Caco-2 (cell line): ENCODE measurements at regions not wholly inside any gene's neighbourhood (a gene's known extent, or its start where the extent isn't known, plus 50 kb on each side); places are given as distances from the start of the nearest gene placed in this dataset.

Experiments
- BruUV-seq: library from RNA; stranded (reverse); fragments of 400-500 nt; replicated peaks from 2 replicates; lab custom pipeline; 2021; lab: Mats Ljungman, UMichigan
- CTCF ChIA-PET: fragments of 300-600 bp; sonication (Branson Sonifier 250); formaldehyde crosslinking; loops from one replicate; lab custom pipeline; 2022; ENCODE audit warnings: antibody characterized with exemption; lab: Charles Lee
- POLR2A ChIA-PET: fragments of 300-600 bp; sonication (Branson Sonifier 250); formaldehyde crosslinking; loops from one replicate; lab custom pipeline; 2022; ENCODE audit warnings: antibody characterized with exemption; lab: Charles Lee
- DNase-seq, 2 experiments: peaks; one replicate each; pipeline versions ENCODE4 v3.0.0 to v3.0.0-alpha.2; 2020 to 2022
- H3K27me3 ChIP-seq: replicated peaks from 2 replicates; pipeline ENCODE4 v1.6.0; 2011; ENCODE audit warnings: low read length; ENCODE audit not compliant: control insufficient read depth, insufficient read depth
- H3K36me3 ChIP-seq: 2 replicates; pipeline ENCODE4 v1.5.1; 2011; ENCODE audit warnings: low read length; ENCODE audit not compliant: control insufficient read depth, insufficient read depth
- H3K4me1 ChIP-seq: fragments of 250-450 bp; sonication (Bioruptor Pico); 2 replicates; pipeline ENCODE4 v1.5.1; 2020; ENCODE audit warnings: mild to moderate bottlenecking
- H3K4me3 ChIP-seq: 2 replicates; pipeline ENCODE4 v1.5.1; 2011; ENCODE audit warnings: low read depth, mild to moderate bottlenecking, control low read depth, low read length
- H3K9me3 ChIP-seq: fragments of 250-450 bp; sonication (Bioruptor Pico); 2 replicates; pipeline ENCODE4 v1.5.1; 2020; ENCODE audit warnings: mild to moderate bottlenecking, moderate library complexity
- H3K27ac Mint-ChIP-seq: one replicate; pipeline ENCODE4 v1.8.0; 2022; ENCODE audit warnings: mixed read lengths; ENCODE audit not compliant: unreplicated experiment
- H3K27me3 Mint-ChIP-seq: one replicate; pipeline ENCODE4 v1.8.0; 2022; ENCODE audit warnings: mixed read lengths; ENCODE audit not compliant: insufficient read depth, unreplicated experiment
- H3K36me3 Mint-ChIP-seq: one replicate; pipeline ENCODE4 v1.8.0; 2022; ENCODE audit warnings: mild to moderate bottlenecking, mixed read lengths; ENCODE audit not compliant: insufficient read depth, unreplicated experiment
- H3K4me1 Mint-ChIP-seq: one replicate; pipeline ENCODE4 v1.8.0; 2022; ENCODE audit warnings: low read depth, mixed read lengths; ENCODE audit not compliant: unreplicated experiment
- H3K4me3 Mint-ChIP-seq: one replicate; pipeline ENCODE4 v1.8.0; 2022; ENCODE audit warnings: mild to moderate bottlenecking, moderate library complexity, mixed read lengths; ENCODE audit not compliant: unreplicated experiment
- H3K9me3 Mint-ChIP-seq: one replicate; pipeline ENCODE4 v1.8.0; 2022; ENCODE audit warnings: mixed read lengths; ENCODE audit not compliant: unreplicated experiment
- intact Hi-C: fragments of 100-400 bp; cut with micrococcal nuclease; formaldehyde crosslinking; loops from one replicate; pipeline ENCODE4 v1.10.0; 2022; ENCODE audit not compliant: unreplicated experiment
- TF ChIP-seq, protein P1 (sequence below), 2 experiments: fragments of 200-600 bp in 1 of 2; IDR thresholded peaks; 1 replicate in 1 of 2; 2 replicates in 1 of 2; pipeline versions ENCODE4 v1.5.1 to v1.8.0; 2011 to 2022; ENCODE audit warnings: antibody characterized with exemption in 1 of 2, control low read depth in 1 of 2, inconsistent platforms in 1 of 2, low read depth in 1 of 2, low read length in 1 of 2, mild to moderate bottlenecking in 1 of 2, moderate library complexity in 1 of 2; ENCODE audit not compliant: insufficient read depth in 1 of 2, severe bottlenecking in 1 of 2, unreplicated experiment in 1 of 2

DNA sequence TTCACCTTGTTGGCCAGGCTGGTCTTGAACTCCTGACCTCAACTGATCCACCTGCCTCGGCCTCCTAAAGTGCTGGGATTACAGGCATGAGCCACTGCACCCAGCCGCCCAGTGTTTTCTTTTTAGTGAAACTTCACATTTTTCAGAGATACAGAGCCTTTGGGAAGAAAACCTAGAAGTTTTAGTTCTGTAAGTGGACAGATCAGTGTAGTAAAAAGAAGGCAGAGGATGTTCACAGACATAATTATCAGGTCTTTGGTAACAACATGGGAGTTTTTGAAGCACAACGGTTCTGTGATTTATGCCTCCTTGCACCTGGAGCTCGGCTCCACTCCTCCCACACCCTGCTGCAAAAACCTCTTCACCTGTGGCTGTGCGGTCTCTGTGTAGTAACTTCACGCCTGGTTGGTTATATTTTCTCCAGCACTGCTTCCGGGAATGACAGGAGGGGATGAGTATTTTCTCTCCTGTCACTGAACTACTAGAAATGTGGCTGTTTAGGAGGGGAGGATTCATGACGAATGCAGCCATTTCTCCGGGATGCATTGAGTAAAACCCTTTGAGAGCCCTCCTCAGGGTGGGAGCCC, 67.0 kb downstream of the ARF6 start:
- Mint-ChIP-seq H3K9me3 (no peaks in the 10 kb centered on the region), H3K27ac (no peak overlapping the region), H3K4me1 (peaks cover 30% of the 10 kb centered on the region), H3K36me3 (peaks cover 3% of the 10 kb centered on the region), H3K27me3 (no peaks in the 10 kb centered on the region), H3K4me3 (no peak overlapping the region)
- Histone ChIP-seq H3K36me3 (no peaks in the 10 kb centered on the region), H3K27me3 (no peaks in the 10 kb centered on the region), H3K4me3 (no peak overlapping the region), H3K9me3 (no peaks in the 10 kb centered on the region), H3K4me1 (peaks cover 23% of the 10 kb centered on the region)
- ChIA-PET CTCF (interaction anchor here (0.6 kb wide), 1 partner anchor 378 kb away, joined by 9 read pairs; no protein-coding TSS in a partner anchor), POLR2A (no interaction called here)
- no TSS peak for BruUV-seq
- TF ChIP-seq, protein P1, sequence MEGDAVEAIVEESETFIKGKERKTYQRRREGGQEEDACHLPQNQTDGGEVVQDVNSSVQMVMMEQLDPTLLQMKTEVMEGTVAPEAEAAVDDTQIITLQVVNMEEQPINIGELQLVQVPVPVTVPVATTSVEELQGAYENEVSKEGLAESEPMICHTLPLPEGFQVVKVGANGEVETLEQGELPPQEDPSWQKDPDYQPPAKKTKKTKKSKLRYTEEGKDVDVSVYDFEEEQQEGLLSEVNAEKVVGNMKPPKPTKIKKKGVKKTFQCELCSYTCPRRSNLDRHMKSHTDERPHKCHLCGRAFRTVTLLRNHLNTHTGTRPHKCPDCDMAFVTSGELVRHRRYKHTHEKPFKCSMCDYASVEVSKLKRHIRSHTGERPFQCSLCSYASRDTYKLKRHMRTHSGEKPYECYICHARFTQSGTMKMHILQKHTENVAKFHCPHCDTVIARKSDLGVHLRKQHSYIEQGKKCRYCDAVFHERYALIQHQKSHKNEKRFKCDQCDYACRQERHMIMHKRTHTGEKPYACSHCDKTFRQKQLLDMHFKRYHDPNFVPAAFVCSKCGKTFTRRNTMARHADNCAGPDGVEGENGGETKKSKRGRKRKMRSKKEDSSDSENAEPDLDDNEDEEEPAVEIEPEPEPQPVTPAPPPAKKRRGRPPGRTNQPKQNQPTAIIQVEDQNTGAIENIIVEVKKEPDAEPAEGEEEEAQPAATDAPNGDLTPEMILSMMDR (IDR thresholded peaks at IDR 0.05; ENCODE audit: insufficient read depth in 1 of 2, low read depth in 1 of 2, low read length in 1 of 2, severe bottlenecking in 1 of 2, unreplicated experiment in 1 of 2), result no peak
- intact Hi-C loops, result no loop called here
- no peak for DNase-seq

DNA sequence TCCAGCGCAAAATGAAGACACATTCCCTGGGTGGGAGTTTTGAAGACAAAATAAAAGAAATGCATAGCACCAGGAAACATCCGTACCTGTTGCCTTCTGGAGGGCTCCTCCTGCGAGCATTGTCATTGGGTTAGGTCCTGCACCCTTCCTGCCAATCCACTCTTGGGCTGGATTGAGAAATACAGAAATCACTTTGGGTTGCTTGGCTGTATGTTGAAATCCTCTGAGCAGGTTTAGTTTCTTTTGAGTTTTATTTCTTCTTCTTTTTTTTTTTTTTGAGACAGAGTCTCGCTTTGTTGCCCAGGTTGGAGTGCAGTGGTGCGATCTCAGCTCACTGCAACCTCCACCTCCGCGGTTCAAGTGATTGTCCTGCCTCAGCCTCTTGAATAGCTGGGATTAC, 67.6 kb downstream of the ARF6 start:
- H3K27me3 Mint-ChIP-seq, result no peaks in the 10 kb centered on the region
- no peak for DNase-seq
- no peaks in the 10 kb centered on the region for H3K27me3 ChIP-seq
- ChIA-PET POLR2A (no interaction called here), CTCF (no interaction called here)
- H3K4me3 Mint-ChIP-seq, result no peak overlapping the region
- no peak overlapping the region for H3K27ac Mint-ChIP-seq
- H3K9me3 Mint-ChIP-seq, result no peaks in the 10 kb centered on the region
- TF ChIP-seq, protein P1 (IDR thresholded peaks at IDR 0.05; ENCODE audit: insufficient read depth in 1 of 2, low read depth in 1 of 2, low read length in 1 of 2, severe bottlenecking in 1 of 2, unreplicated experiment in 1 of 2), result no peak
- peaks cover 33% of the 10 kb centered on the region for H3K4me1 Mint-ChIP-seq
- H3K4me3 ChIP-seq, result no peak overlapping the region
- H3K36me3 ChIP-seq, result no peaks in the 10 kb centered on the region
- no TSS peak for BruUV-seq
- intact Hi-C loops, result no loop called here
- peaks cover 5% of the 10 kb centered on the region for H3K36me3 Mint-ChIP-seq
- no peaks in the 10 kb centered on the region for H3K9me3 ChIP-seq
- peaks cover 29% of the 10 kb centered on the region for H3K4me1 ChIP-seq

DNA sequence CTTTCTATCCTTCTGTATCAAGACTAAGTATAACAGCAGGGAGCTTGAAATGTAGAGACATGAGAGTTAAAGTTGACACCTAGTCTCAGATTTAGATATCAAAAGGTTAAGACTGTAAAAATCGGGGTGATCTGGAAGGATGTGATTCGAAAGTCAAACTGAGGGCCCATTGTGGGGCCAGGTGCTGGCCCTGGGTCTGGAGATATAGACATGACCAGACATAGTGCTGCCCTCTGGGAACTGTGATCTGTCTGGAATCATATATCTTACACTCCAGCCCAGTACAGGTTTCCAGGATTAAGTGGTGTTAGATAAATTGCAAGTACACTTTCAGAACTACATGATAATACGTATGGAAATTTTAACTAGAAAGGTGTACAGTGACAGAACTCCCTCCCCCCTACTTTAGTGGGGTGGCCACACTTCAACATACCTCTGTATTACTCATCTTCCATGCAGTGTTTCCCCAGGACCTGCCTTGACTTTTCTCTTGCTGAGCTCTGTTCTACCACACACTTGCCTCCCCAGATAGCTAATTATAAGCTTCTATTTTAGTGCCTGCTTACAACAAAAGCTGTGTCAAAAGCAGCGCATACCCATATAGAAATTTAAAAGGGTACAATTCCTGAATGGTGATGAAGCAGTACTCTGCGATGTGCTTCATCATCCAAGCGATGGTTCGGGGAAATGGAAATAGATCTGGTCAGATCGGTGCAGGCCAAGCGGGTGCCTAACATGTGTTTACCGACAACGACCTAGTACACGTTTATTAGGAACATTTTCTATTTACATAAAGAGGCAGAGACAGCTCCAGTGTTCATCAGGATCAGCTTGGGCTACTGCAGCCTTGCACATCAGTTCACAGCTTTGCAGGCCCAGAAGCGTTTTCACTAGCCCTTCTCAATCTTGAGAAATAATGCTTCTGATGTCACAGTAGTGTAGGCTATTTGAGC, 68.7 kb downstream of the ARF6 start:
- Mint-ChIP-seq H3K36me3 (peaks cover 12% of the 10 kb centered on the region), H3K4me1 (peaks cover 44% of the 10 kb centered on the region), H3K9me3 (no peaks in the 10 kb centered on the region), H3K27me3 (no peaks in the 10 kb centered on the region), H3K4me3 (no peak overlapping the region), H3K27ac (no peak overlapping the region)
- peaks cover 36% of the 10 kb centered on the region for H3K4me1 ChIP-seq
- TF ChIP-seq, protein P1 (IDR thresholded peaks at IDR 0.05; ENCODE audit: insufficient read depth in 1 of 2, low read depth in 1 of 2, low read length in 1 of 2, severe bottlenecking in 1 of 2, unreplicated experiment in 1 of 2), result no peak
- H3K9me3 ChIP-seq, result no peaks in the 10 kb centered on the region
- H3K36me3 ChIP-seq, result no peaks in the 10 kb centered on the region
- POLR2A ChIA-PET, result no interaction called here
- no peak for DNase-seq
- no peaks in the 10 kb centered on the region for H3K27me3 ChIP-seq
- CTCF ChIA-PET, result no interaction called here
- H3K4me3 ChIP-seq, result no peak overlapping the region
- intact Hi-C loops, result no loop called here
- BruUV-seq, result no TSS peak
